ENCODE measurements at regions not wholly inside any gene's neighbourhood (a gene's known extent, or its start where the extent isn't known, plus 50 kb on each side); places are given as distances from the start of the nearest gene placed in this dataset.

DNA sequence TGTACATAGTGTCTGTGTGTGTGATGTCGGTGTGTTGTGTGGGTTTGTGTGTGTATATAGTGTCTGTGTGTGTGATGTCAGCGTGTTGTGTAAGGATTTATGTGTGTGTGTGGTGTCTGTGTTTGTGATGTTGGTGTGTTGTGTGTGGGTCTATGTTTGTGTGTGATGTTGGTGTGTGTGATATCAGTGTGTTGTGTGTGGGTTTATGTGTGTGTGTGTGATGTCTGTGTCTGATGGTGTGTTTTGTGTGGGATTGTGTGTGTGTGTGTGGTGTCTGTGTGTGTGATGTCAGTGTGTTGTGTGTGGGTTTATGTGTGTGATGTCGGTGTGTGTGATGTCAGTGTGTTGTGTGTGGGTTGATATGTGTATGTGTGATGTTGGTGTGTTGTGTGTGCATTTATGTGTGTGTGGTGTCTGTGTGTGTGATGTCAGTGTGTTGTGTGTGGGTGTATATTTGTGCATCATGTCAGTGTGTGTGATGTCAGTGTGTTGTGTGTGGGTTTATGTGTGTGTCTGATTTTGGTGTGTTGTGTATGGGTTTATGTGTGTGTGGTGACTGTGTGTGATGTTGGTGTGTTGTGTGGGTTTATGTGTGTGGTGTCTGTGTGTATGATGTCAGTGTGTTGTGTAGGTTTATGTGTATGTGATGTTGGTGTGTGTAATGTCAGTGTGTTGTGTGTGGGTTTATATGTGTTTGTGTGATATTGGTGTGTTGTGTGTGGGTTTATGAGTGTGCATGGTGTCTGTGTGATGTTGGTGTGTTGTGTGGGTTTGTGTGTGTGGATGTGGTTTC, 102.4 kb upstream of the CD93 start:
- no peak overlapping the region for H3K27ac ChIP-seq
- ChIA-PET POLR2A (ENCODE audit: low non-redundant PET) (no interaction called here), CTCF (interaction anchor here (0.6 to 0.7 kb wide), 2 partner anchors 36 to 123 kb away, joined by 3 read pairs; no protein-coding TSS in a partner anchor)
- DNase-seq (ENCODE audit: low spot score) = no peak
- TF ChIP-seq CTCF (conservative IDR thresholded peaks at IDR 0.05; ENCODE audit: low read depth) = no peak

DNA sequence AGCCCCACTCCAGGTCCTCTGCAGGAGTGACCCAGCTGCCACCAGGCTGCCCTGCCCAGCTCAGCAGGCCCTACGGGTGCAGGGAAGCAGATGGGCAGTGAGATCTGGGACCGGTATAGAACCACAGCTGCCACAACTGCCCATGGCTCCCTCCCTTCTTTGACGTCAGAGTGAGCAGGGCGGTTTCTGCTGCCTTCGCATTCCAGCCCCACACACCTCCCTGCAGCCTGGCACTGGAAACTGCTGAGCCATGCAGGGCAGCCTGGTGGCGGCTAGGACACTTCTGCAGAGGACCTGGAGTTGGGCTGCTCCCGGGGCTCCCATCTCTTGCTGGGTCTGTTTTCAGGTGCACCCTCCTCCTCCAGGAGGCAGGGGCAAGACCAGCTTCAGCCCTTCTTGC, 101.6 kb upstream of the CD93 start:
- ChIA-PET CTCF (no interaction called here), POLR2A (ENCODE audit: low non-redundant PET) (no interaction called here)
- TF ChIP-seq CTCF (conservative IDR thresholded peaks at IDR 0.05; ENCODE audit: low read depth) = no peak
- H3K27ac ChIP-seq = no peak overlapping the region
- DNase-seq (ENCODE audit: low spot score) = no peak

GRCh38 chr20:23186808-23187207, 100.7 kb upstream of the CD93 start:
- ChIA-PET POLR2A (ENCODE audit: low non-redundant PET) (no interaction called here), CTCF (no interaction called here)
- DNase-seq (ENCODE audit: low spot score) = no peak
- TF ChIP-seq CTCF (conservative IDR thresholded peaks at IDR 0.05; ENCODE audit: low read depth) = no peak
- H3K27ac ChIP-seq = no peak overlapping the region

DNA sequence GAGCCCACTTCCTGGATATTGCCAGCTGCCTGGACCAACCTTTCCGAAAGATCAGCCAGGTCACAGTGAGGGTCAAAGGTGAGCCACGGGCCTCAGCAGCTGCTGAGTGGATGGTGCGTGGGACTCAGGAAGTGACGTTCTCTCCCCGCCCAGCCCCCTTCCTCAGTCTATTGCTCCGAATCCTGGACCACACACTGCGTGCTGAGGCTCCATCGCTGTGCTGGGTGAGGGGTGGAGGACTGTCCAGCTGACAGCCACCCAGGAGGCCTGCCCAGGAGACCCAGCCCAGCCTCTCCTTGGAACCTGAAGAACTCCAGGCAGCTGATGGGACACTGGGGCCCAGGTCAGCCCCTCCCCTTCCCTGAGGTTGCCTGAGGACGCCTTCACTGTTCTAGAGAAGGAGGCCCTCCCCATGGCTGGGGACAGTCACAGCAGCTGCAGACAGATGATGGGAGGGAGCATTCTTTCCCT, 94.4 kb upstream of the CD93 start:
- CTCF ChIA-PET = interaction anchor here (1.2 kb wide), 1 partner anchor 130 kb away, joined by 3 read pairs; no protein-coding TSS in a partner anchor
- DNase-seq (ENCODE audit: low spot score) = no peak
- no peak for TF ChIP-seq CTCF (conservative IDR thresholded peaks at IDR 0.05; ENCODE audit: low read depth)
- no peak overlapping the region for H3K27ac ChIP-seq
- POLR2A ChIA-PET (ENCODE audit: low non-redundant PET) = no interaction called here

- no peak for TF ChIP-seq CTCF (conservative IDR thresholded peaks at IDR 0.05; ENCODE audit: low read depth)
- DNase-seq (ENCODE audit: low spot score) = no peak
- no peak overlapping the region for H3K27ac ChIP-seq
- ChIA-PET POLR2A (ENCODE audit: low non-redundant PET) (no interaction called here), CTCF (interaction anchor here (1.3 kb wide), 1 partner anchor 13 kb away, joined by 4 read pairs; no protein-coding TSS in a partner anchor)
Observed at GRCh38 chr20:23179766-23180403, 93.8 kb upstream of the CD93 start.

DNA sequence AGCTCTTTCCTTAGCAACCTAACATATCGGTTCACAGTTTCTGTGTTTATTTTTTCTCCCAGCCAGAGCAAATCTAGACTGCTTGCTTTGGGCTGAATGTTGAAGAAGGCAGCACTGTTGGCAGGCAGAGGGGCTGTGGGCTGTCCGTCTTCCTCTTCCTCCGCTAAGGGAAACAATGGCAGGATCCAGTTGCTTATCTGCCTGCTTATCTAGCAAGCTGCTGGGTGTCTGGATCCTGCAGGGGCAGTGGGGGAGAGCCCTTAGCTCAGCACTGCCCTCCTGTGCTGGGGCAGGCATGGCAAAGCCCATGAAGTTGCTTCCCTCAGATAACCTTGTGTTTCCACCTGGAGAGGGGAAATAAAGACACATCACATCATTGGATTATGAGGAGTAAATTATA, 92.7 kb upstream of the CD93 start:
- TF ChIP-seq CTCF (conservative IDR thresholded peaks at IDR 0.05; ENCODE audit: low read depth) = no peak
- DNase-seq (ENCODE audit: low spot score) = no peak
- ChIA-PET CTCF (interaction anchor here (0.5 to 1.3 kb wide), 2 partner anchors 12 to 144 kb away, joined by 4 read pairs; no protein-coding TSS in a partner anchor), POLR2A (ENCODE audit: low non-redundant PET) (no interaction called here)
- H3K27ac ChIP-seq = no peak overlapping the region
